Vagina (tissue), 2 donors: ENCODE measurements at regions not wholly inside any gene's neighbourhood (a gene's known extent, or its start where the extent isn't known, plus 50 kb on each side); places are given as distances from the start of the nearest gene placed in this dataset.

Experiments
- DNase-seq, 2 donors: peaks; one replicate each; pipeline ENCODE4 v3.0.0-alpha.2; 2017; ENCODE audit errors: extremely low spot score in 2 of 2
- H3K27ac ChIP-seq: fragments of 200-600 bp; sonication (generic); one replicate; pipeline ENCODE4 v1.5.1; 2019
- H3K27me3 ChIP-seq: fragments of 200-600 bp; sonication (generic); one replicate; pipeline ENCODE4 v1.5.1; 2019
- H3K36me3 ChIP-seq, 2 donors: fragments of 200-600 bp; sonication (generic); one replicate each; pipeline ENCODE4 v1.5.1; 2017 to 2019
- H3K4me1 ChIP-seq: fragments of 200-600 bp; sonication (generic); one replicate; pipeline ENCODE4 v1.5.1; 2019
- H3K4me3 ChIP-seq, 2 donors: fragments of 200-600 bp; sonication (generic); 1 replicate in 1 of 2; 2 replicates in 1 of 2; pipeline ENCODE4 v1.5.1; 2016 to 2019
- H3K9me3 ChIP-seq: fragments of 200-600 bp; sonication (generic); one replicate; pipeline ENCODE4 v1.5.1; 2019
- CTCF ChIP-seq, 3 experiments: fragments of 450-650 bp in 2 of 3; fragments of 200-600 bp in 1 of 3; sonication (generic) in 1 of 3; IDR thresholded peaks; one replicate each; pipeline ENCODE4 v1.5.1; 2017 to 2019; ENCODE audit warnings: antibody characterized with exemption in 3 of 3, mild to moderate bottlenecking in 2 of 3, moderate library complexity in 2 of 3
- POLR2A ChIP-seq, 2 donors: fragments of 450-650 bp; IDR thresholded peaks; one replicate each; pipeline ENCODE4 v1.6.1; 2017; ENCODE audit warnings: antibody characterized with exemption in 2 of 2, mild to moderate bottlenecking in 2 of 2, moderate library complexity in 2 of 2
- POLR2AphosphoS5 ChIP-seq, 2 donors: sonication (generic); formaldehyde crosslinking; IDR thresholded peaks; one replicate each; pipeline ENCODE4 v1.9.0; 2017; ENCODE audit warnings: antibody characterized with exemption in 2 of 2, mild to moderate bottlenecking in 2 of 2, low read depth in 1 of 2; ENCODE audit not compliant: insufficient read depth in 1 of 2
- intact Hi-C: fragments of 100-400 bp; cut with DNase I; formaldehyde crosslinking; loops from one replicate; pipeline ENCODE4 v1.15.1; 2023

GRCh38 chr3:11697701-11698100, 54.0 kb upstream of the VGLL4 start:
- Histone ChIP-seq H3K27me3 (no peaks in the 10 kb centered on the region), H3K27ac (no peak overlapping the region), H3K4me1 (peaks cover 4% of the 10 kb centered on the region), H3K4me3 (no peak overlapping the region), H3K9me3 (no peaks in the 10 kb centered on the region), H3K36me3 (peaks cover 0 to 7% of the 10 kb centered on the region in 2 donors)
- TF ChIP-seq POLR2A (IDR thresholded peaks at IDR 0.05) (no peak), CTCF (IDR thresholded peaks at IDR 0.05) (no peak), POLR2AphosphoS5 (IDR thresholded peaks at IDR 0.05; ENCODE audit: insufficient read depth in 1 of 2, low read depth in 1 of 2) (no peak)
- intact Hi-C loops, result no loop called here
- DNase-seq, result peak in 1 of 2 donors; percentile 6

- no peaks in the 10 kb centered on the region for H3K9me3 ChIP-seq
- no peak for TF ChIP-seq CTCF (IDR thresholded peaks at IDR 0.05)
- no peak for TF ChIP-seq POLR2A (IDR thresholded peaks at IDR 0.05)
- TF ChIP-seq POLR2AphosphoS5 (IDR thresholded peaks at IDR 0.05; ENCODE audit: insufficient read depth in 1 of 2, low read depth in 1 of 2), result no peak
- H3K36me3 ChIP-seq, result peaks cover 0 to under 1% of the 10 kb centered on the region in 2 donors
- peak in 1 of 2 donors; percentile 58 for DNase-seq
- no peaks in the 10 kb centered on the region for H3K27me3 ChIP-seq
- H3K27ac ChIP-seq, result no peak overlapping the region
- intact Hi-C loops, result no loop called here
- H3K4me3 ChIP-seq, result no peak overlapping the region
- H3K4me1 ChIP-seq, result peaks cover 8% of the 10 kb centered on the region
Measured at GRCh38 chr3:11696054-11696453, 52.3 kb upstream of the VGLL4 start.
